GM19035 (cell line): ENCODE measurements at regions not wholly inside any gene's neighbourhood (a gene's known extent, or its start where the extent isn't known, plus 50 kb on each side); places are given as distances from the start of the nearest gene placed in this dataset.
"Not testable (repeated sequence)": the region's sequence is repeated elsewhere in the genome, so short reads cannot be mapped to it uniquely, and the experiment has no call there.

Experiments used
- ATAC-seq: cut with Tn5 transposase; IDR thresholded peaks from one replicate; pipeline ENCODE4 v1.9.1; 2021; ENCODE audit not compliant: unreplicated experiment

- not testable (repeated sequence) for ATAC-seq
Measured at GRCh38 chr5:104039871-104040270, 477.3 kb upstream of the NUDT12 start.

- not testable (repeated sequence) for ATAC-seq
Measured at GRCh38 chr5:104037136-104037535, 474.5 kb upstream of the NUDT12 start.

- not testable (repeated sequence) for ATAC-seq
Measured at GRCh38 chr5:104033186-104033585, 470.6 kb upstream of the NUDT12 start.

- ATAC-seq = no peak
Measured at GRCh38 chr5:104024538-104024937, 461.9 kb upstream of the NUDT12 start.

GRCh38 chr5:104023739-104024138 lies 461.1 kb upstream of the NUDT12 start:
- no peak for ATAC-seq

GRCh38 chr5:104019956-104020355 lies 457.4 kb upstream of the NUDT12 start:
- ATAC-seq = no peak

GRCh38 chr5:104018299-104018698 lies 455.7 kb upstream of the NUDT12 start:
- ATAC-seq = no peak

- ATAC-seq = no peak
Measured at GRCh38 chr5:104016646-104017045, 454.1 kb upstream of the NUDT12 start.

GRCh38 chr5:104015765-104016164 lies 453.2 kb upstream of the NUDT12 start:
- ATAC-seq = no peak

- ATAC-seq = not testable (repeated sequence)
Measured at GRCh38 chr5:104002783-104003182, 440.2 kb upstream of the NUDT12 start.

GRCh38 chr5:104001136-104001535 lies 438.5 kb upstream of the NUDT12 start:
- ATAC-seq = no peak

GRCh38 chr5:103993031-103993430 lies 430.4 kb upstream of the NUDT12 start:
- ATAC-seq = no peak

- no peak for ATAC-seq
Measured at GRCh38 chr5:103990064-103990463, 427.5 kb upstream of the NUDT12 start.

GRCh38 chr5:103981592-103981991 lies 419.0 kb upstream of the NUDT12 start:
- ATAC-seq = no peak

- no peak for ATAC-seq
Measured at GRCh38 chr5:103973669-103974068, 411.1 kb upstream of the NUDT12 start.

- ATAC-seq = not testable (repeated sequence)
Measured at GRCh38 chr5:103966295-103966694, 403.7 kb upstream of the NUDT12 start.

- ATAC-seq = no peak
Measured at GRCh38 chr5:103962023-103962422, 399.4 kb upstream of the NUDT12 start.

GRCh38 chr5:103953601-103954382 lies 391.2 kb upstream of the NUDT12 start:
- no peak for ATAC-seq

GRCh38 chr5:103951776-103952175 lies 389.2 kb upstream of the NUDT12 start:
- ATAC-seq = no peak

- no peak for ATAC-seq
Measured at GRCh38 chr5:103943230-103943629, 380.6 kb upstream of the NUDT12 start.

GRCh38 chr5:103942587-103943186 lies 380.1 kb upstream of the NUDT12 start:
- no peak for ATAC-seq

GRCh38 chr5:103941596-103941995 lies 379.0 kb upstream of the NUDT12 start:
- no peak for ATAC-seq
